H1 (cell line): ENCODE measurements at regions not wholly inside any gene's neighbourhood (a gene's known extent, or its start where the extent isn't known, plus 50 kb on each side); places are given as distances from the start of the nearest gene placed in this dataset.

Experiments
- CTCF ChIA-PET: fragments of 300-600 bp; sonication (Branson Sonifier 250); formaldehyde crosslinking; loops from one replicate; lab custom pipeline; 2021; ENCODE audit not compliant: partially characterized antibody; lab: Charles Lee
- POLR2A ChIA-PET: fragments of 300-600 bp; sonication (Branson Sonifier 250); formaldehyde crosslinking; loops from one replicate; lab custom pipeline; 2021; ENCODE audit warnings: inconsistent platforms; ENCODE audit not compliant: partially characterized antibody; lab: Charles Lee
- DNase-seq, 2 experiments: peaks; one replicate each; pipeline versions ENCODE4 v3.0.0 to v3.0.0-alpha.2; 2010 to 2022; ENCODE audit warnings: low spot score in 2 of 2, low read depth in 1 of 2, mixed read lengths in 1 of 2
- FAIRE-seq: peaks from 2 replicates; lab custom pipeline; 2011; peaks lifted over from hg19 to GRCh38; lab: Jason Lieb, UNC
- H2AFZ ChIP-seq: 2 replicates; pipeline ENCODE4 v1.8.1; 2012; ENCODE audit warnings: low read length, inconsistent platforms
- H2AK5ac ChIP-seq: 2 replicates; pipeline ENCODE4 v1.6.1; 2013; ENCODE audit warnings: low read depth, low read length
- H2BK120ac ChIP-seq: replicated peaks from 2 replicates; pipeline ENCODE3; 2013; ENCODE audit warnings: low read depth, low read length, inconsistent platforms
- H2BK12ac ChIP-seq: 2 replicates; pipeline ENCODE4 v1.6.1; 2013; ENCODE audit warnings: low read depth, low read length
- H2BK15ac ChIP-seq: 2 replicates; pipeline ENCODE4 v1.6.1; 2013; ENCODE audit warnings: low read length
- H2BK20ac ChIP-seq: 2 replicates; pipeline ENCODE4 v1.6.1; 2013; ENCODE audit warnings: low read length
- H2BK5ac ChIP-seq: 2 replicates; pipeline ENCODE4 v1.6.1; 2013; ENCODE audit warnings: low read depth, low read length
- H3K14ac ChIP-seq: 2 replicates; pipeline ENCODE4 v1.6.1; 2013; ENCODE audit warnings: inconsistent platforms; ENCODE audit not compliant: insufficient read length
- H3K18ac ChIP-seq: 2 replicates; pipeline ENCODE4 v1.6.1; 2013; ENCODE audit warnings: low read length; ENCODE audit errors: extremely low read depth
- H3K23ac ChIP-seq: 2 replicates; pipeline ENCODE4 v1.6.1; 2013; ENCODE audit warnings: inconsistent platforms; ENCODE audit not compliant: insufficient read length
- H3K23me2 ChIP-seq: 2 replicates; pipeline ENCODE4 v1.6.1; 2013; ENCODE audit warnings: low read depth, low read length
- H3K27ac ChIP-seq: 2 replicates; pipeline ENCODE4 v1.6.1; 2011; ENCODE audit warnings: low read depth, low read length, inconsistent platforms
- H3K27me3 ChIP-seq, 4 experiments: replicated peaks in 1 of 4; 1 replicate in 1 of 4; 2 replicates in 3 of 4; pipeline versions ENCODE4 v1.6.1 to v1.8.1; 2011 to 2013; ENCODE audit warnings: low read length in 3 of 4, mild to moderate bottlenecking in 3 of 4, inconsistent platforms in 2 of 4, mixed read lengths in 2 of 4, moderate library complexity in 1 of 4; ENCODE audit not compliant: control insufficient read depth in 3 of 4, insufficient read depth in 3 of 4; ENCODE audit errors: extremely low read depth in 1 of 4
- H3K36me3 ChIP-seq, 4 experiments: 2 replicates each; pipeline versions ENCODE4 v1.6.1 to v1.8.1; 2011 to 2013; ENCODE audit warnings: mild to moderate bottlenecking in 4 of 4, low read length in 3 of 4, moderate library complexity in 2 of 4, control low read depth in 1 of 4, inconsistent platforms in 1 of 4; ENCODE audit not compliant: insufficient read depth in 4 of 4, control insufficient read depth in 2 of 4
- H3K4ac ChIP-seq: replicated peaks from 2 replicates; pipeline ENCODE3; 2013; ENCODE audit warnings: low read length, low read depth, mixed read lengths, inconsistent platforms; ENCODE audit not compliant: insufficient read length
- H3K4me1 ChIP-seq, 4 experiments: replicated peaks in 1 of 4; 1 replicate in 1 of 4; 2 replicates in 3 of 4; pipeline versions ENCODE4 v1.6.1 to v1.8.1; 2011 to 2013; ENCODE audit warnings: low read length in 3 of 4, inconsistent platforms in 2 of 4, mixed read lengths in 1 of 4; ENCODE audit not compliant: insufficient read depth in 4 of 4, control insufficient read depth in 3 of 4
- H3K4me2 ChIP-seq, 2 experiments: 2 replicates each; pipeline versions ENCODE4 v1.6.1 to v1.8.1; 2011 to 2013; ENCODE audit warnings: low read depth in 2 of 2, low read length in 2 of 2, control low read depth in 1 of 2, inconsistent platforms in 1 of 2, mild to moderate bottlenecking in 1 of 2; ENCODE audit not compliant: insufficient read depth in 1 of 2
- H3K4me3 ChIP-seq, 4 experiments: fragments of 200-600, 300-600 bp in 1 of 4; sonication (generic), shearing (Covaris generic), sonication (Bioruptor Twin) in 1 of 4; 2 replicates each; pipeline versions ENCODE4 v1.5.1 to v1.8.1; 2011 to 2016; ENCODE audit warnings: low read length in 4 of 4, low read depth in 3 of 4, control low read depth in 2 of 4, inconsistent platforms in 2 of 4, mild to moderate bottlenecking in 2 of 4, mixed read lengths in 1 of 4, moderate library complexity in 1 of 4; ENCODE audit not compliant: insufficient read depth in 2 of 4; ENCODE audit errors: extremely low read depth in 1 of 4
- H3K56ac ChIP-seq: replicated peaks from 2 replicates; pipeline ENCODE3; 2013; ENCODE audit warnings: low read depth, mild to moderate bottlenecking, mixed read lengths, low read length, inconsistent platforms; ENCODE audit not compliant: insufficient read length
- H3K79me1 ChIP-seq: 2 replicates; pipeline ENCODE4 v1.6.1; 2013; ENCODE audit warnings: low read depth, low read length, control low read depth
- H3K79me2 ChIP-seq, 2 experiments: 2 replicates each; pipeline versions ENCODE4 v1.6.1 to v1.8.1; 2012 to 2013; ENCODE audit warnings: low read length in 2 of 2, mild to moderate bottlenecking in 2 of 2, inconsistent platforms in 1 of 2; ENCODE audit not compliant: insufficient read depth in 2 of 2, control insufficient read depth in 1 of 2
- H3K9ac ChIP-seq, 4 experiments: replicated peaks in 1 of 4; 1 replicate in 1 of 4; 2 replicates in 3 of 4; pipeline versions ENCODE4 v1.6.1 to v1.8.1; 2011 to 2013; ENCODE audit warnings: low read depth in 3 of 4, low read length in 3 of 4, control low read depth in 2 of 4, mild to moderate bottlenecking in 2 of 4, moderate library complexity in 2 of 4, inconsistent platforms in 1 of 4; ENCODE audit errors: extremely low read depth in 1 of 4
- H3K9me3 ChIP-seq, 2 experiments: 2 replicates each; pipeline versions ENCODE4 v1.6.1 to v1.8.1; 2012 to 2013; ENCODE audit warnings: mild to moderate bottlenecking in 2 of 2, moderate library complexity in 2 of 2, control low read depth in 1 of 2, inconsistent platforms in 1 of 2, low read depth in 1 of 2, low read length in 1 of 2, mixed read lengths in 1 of 2; ENCODE audit not compliant: insufficient read depth in 2 of 2
- H4K20me1 ChIP-seq, 2 experiments: replicated peaks in 1 of 2; 2 replicates each; pipeline versions ENCODE3 to v1.8.1; 2011 to 2013; ENCODE audit warnings: inconsistent platforms in 2 of 2, low read length in 2 of 2, mild to moderate bottlenecking in 1 of 2; ENCODE audit not compliant: insufficient read depth in 2 of 2, control insufficient read depth in 1 of 2
- H4K5ac ChIP-seq: 2 replicates; pipeline ENCODE4 v1.6.1; 2013; ENCODE audit warnings: low read length, low read depth, mixed read lengths, inconsistent platforms; ENCODE audit not compliant: insufficient read length
- H4K8ac ChIP-seq: 2 replicates; pipeline ENCODE4 v1.8.0; 2013; ENCODE audit warnings: mild to moderate bottlenecking, moderate library complexity, low read length, inconsistent platforms; ENCODE audit not compliant: insufficient read depth; ENCODE audit errors: extremely low read depth
- H4K91ac ChIP-seq: replicated peaks from 2 replicates; pipeline ENCODE3; 2013; ENCODE audit warnings: low read length, mixed read lengths, inconsistent platforms; ENCODE audit not compliant: insufficient read length
- RAD21 ChIP-seq, 2 experiments: IDR thresholded peaks in 1 of 2; conservative IDR thresholded peaks in 1 of 2; 2 replicates each; pipeline ENCODE4 v1.6.1; 2011; ENCODE audit warnings: low read depth in 2 of 2, low read length in 2 of 2, improper control_type of control experiment in 1 of 2, inconsistent platforms in 1 of 2, mild to moderate bottlenecking in 1 of 2, moderate library complexity in 1 of 2
- SP4 ChIP-seq: IDR thresholded peaks from 2 replicates; pipeline ENCODE4 v1.6.1; 2012; ENCODE audit warnings: low read length, inconsistent platforms
- WGBS, 2 experiments: shearing (Covaris generic) in 1 of 2; methylation state at CpG; one replicate each; pipeline versions ENCODE4 v1.1.6 to v1.1.7; 2013 to 2015; ENCODE audit warnings: low lambda C conversion rate in 2 of 2, mixed read lengths in 2 of 2, inconsistent platforms in 1 of 2, low coverage in 1 of 2, missing lambda C conversion rate in 1 of 2; ENCODE audit not compliant: insufficient replicate concordance in 2 of 2, insufficient coverage in 1 of 2, insufficient read length in 1 of 2; ENCODE audit errors: extremely low coverage in 1 of 2, missing lambda C conversion rate in 1 of 2; 5-methylcytosine and 5-hydroxymethylcytosine counted together
- TF ChIP-seq, protein P1 (sequence below), 3 experiments: IDR thresholded peaks; 1 replicate in 2 of 3; 2 replicates in 1 of 3; pipeline versions ENCODE4 v1.5.1 to v1.6.1; 2011; ENCODE audit warnings: low read length in 3 of 3, mild to moderate bottlenecking in 3 of 3, inconsistent platforms in 2 of 3, low read depth in 1 of 3, moderate library complexity in 1 of 3; ENCODE audit not compliant: insufficient read depth in 1 of 3; ENCODE audit errors: control extremely low read depth in 1 of 3

DNA sequence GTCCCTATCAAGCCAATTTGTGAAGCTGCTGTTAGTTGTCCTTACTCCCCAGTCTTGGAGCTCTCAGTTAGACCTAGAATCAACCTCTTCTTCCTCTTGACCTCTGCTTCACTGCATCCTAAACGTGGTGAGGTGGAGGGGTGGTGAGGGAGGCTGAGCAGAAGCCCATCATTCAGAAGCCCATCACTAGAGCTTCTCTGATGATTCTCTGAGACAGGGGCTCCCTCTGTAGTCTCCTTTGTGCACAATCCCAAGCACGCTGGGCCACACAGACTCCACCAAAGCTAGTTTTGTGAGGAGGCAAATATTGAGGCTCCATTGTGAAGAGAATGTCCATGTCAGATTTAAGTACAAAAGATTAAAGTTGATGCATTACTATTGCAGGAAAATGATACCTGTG lies 163.8 kb upstream of the PRSS1 start:
- no peak overlapping the region for H2BK120ac ChIP-seq
- CTCF ChIA-PET: interaction anchor here (0.6 to 6.2 kb wide), 35 partner anchors 9 to 265 kb away, joined by 3 to 54 read pairs (median 4); no protein-coding TSS in a partner anchor
- no peak overlapping the region for H4K91ac ChIP-seq
- no peaks in the 10 kb centered on the region for H3K36me3 ChIP-seq
- no peaks in the 10 kb centered on the region for H4K20me1 ChIP-seq
- DNase-seq (no peak), FAIRE-seq (no peak)
- no peak overlapping the region for H3K56ac ChIP-seq
- H3K23me2 ChIP-seq: no peaks in the 10 kb centered on the region
- no peaks in the 10 kb centered on the region for H3K79me1 ChIP-seq
- H3K4ac ChIP-seq: no peak overlapping the region
- peaks cover 0 to 5% (median 3%) of the 10 kb centered on the region in 4 experiments; a peak in 3 of 7 replicates for H3K4me1 ChIP-seq
- H3K27ac ChIP-seq: no peak overlapping the region
- no peak overlapping the region for H2AK5ac ChIP-seq
- no peak overlapping the region for H3K14ac ChIP-seq
- no peak overlapping the region for H4K5ac ChIP-seq
- H3K18ac ChIP-seq: no peak overlapping the region
- no peak overlapping the region for H2BK5ac ChIP-seq
- 44% methylated on average over 2 of the region's 2 CpGs; no CpG with 5 or more reads in 1 of the 2 experiments for WGBS, 2 experiments
- H3K4me2 ChIP-seq: no peak overlapping the region
- no peak overlapping the region for H4K8ac ChIP-seq
- POLR2A ChIA-PET: no interaction called here
- H3K9me3 ChIP-seq: no peaks in the 10 kb centered on the region
- no peak overlapping the region for H2AFZ ChIP-seq
- H3K23ac ChIP-seq: no peak overlapping the region
- H2BK20ac ChIP-seq: no peak overlapping the region
- H3K4me3 ChIP-seq: no peak overlapping the region
- no peaks in the 10 kb centered on the region for H3K79me2 ChIP-seq
- peak; percentile 40 to 57; a peak in 3 of 4 replicates for TF ChIP-seq RAD21 (IDR thresholded peaks at IDR 0.05 in 1 of 2, conservative IDR thresholded peaks at IDR 0.05 in 1 of 2; ENCODE audit: low read depth in 2 of 2, low read length in 2 of 2)
- TF ChIP-seq, protein P1, sequence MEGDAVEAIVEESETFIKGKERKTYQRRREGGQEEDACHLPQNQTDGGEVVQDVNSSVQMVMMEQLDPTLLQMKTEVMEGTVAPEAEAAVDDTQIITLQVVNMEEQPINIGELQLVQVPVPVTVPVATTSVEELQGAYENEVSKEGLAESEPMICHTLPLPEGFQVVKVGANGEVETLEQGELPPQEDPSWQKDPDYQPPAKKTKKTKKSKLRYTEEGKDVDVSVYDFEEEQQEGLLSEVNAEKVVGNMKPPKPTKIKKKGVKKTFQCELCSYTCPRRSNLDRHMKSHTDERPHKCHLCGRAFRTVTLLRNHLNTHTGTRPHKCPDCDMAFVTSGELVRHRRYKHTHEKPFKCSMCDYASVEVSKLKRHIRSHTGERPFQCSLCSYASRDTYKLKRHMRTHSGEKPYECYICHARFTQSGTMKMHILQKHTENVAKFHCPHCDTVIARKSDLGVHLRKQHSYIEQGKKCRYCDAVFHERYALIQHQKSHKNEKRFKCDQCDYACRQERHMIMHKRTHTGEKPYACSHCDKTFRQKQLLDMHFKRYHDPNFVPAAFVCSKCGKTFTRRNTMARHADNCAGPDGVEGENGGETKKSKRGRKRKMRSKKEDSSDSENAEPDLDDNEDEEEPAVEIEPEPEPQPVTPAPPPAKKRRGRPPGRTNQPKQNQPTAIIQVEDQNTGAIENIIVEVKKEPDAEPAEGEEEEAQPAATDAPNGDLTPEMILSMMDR (IDR thresholded peaks at IDR 0.05; ENCODE audit: control extremely low read depth in 1 of 3, insufficient read depth in 1 of 3, low read depth in 1 of 3, low read length in 3 of 3): peak in 2 of 3 experiments; percentile 10 to 36; a peak in 3 of 4 replicates
- no peak for TF ChIP-seq SP4
- H2BK12ac ChIP-seq: no peak overlapping the region
- H3K9ac ChIP-seq: no peak overlapping the region
- no peak overlapping the region for H2BK15ac ChIP-seq
- no peaks in the 10 kb centered on the region for H3K27me3 ChIP-seq
